ENCODE measurements at regions not wholly inside any gene's neighbourhood (a gene's known extent, or its start where the extent isn't known, plus 50 kb on each side); places are given as distances from the start of the nearest gene placed in this dataset.
A peak's percentile ranks its signal among the peaks of the same experiment; 100 is the strongest.

DNA sequence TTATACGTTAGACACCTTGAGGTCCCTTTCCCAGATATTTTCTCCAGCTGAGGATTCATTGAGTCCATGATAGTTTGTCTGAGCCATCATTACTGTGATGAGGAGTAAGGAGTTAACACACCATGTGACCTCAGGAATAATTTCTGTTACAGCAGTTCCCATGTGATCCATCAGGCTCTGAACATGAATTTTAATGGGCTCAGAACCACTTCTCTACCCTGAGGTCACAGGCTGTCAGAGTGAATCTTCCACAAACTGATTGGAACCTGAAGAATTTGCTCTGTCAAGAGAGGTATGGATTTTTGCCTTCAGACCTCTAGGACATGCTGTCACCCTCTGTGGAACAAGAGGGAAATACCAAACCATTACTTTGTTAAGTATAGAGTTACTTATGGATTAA is 81.0 kb downstream of the NTMT2 start:
- DNase-seq = no peak
- H3K27ac ChIP-seq = no peak overlapping the region
- WGBS, 2 donors = 93 to 95% methylated on average over 1 of the region's 1 CpG
- intact Hi-C loops (cut with DNase I; ENCODE audit: low total_unique reads) = no loop called here
- no peak for TF ChIP-seq POLR2A (IDR thresholded peaks at IDR 0.05)
- TF ChIP-seq, protein P1, sequence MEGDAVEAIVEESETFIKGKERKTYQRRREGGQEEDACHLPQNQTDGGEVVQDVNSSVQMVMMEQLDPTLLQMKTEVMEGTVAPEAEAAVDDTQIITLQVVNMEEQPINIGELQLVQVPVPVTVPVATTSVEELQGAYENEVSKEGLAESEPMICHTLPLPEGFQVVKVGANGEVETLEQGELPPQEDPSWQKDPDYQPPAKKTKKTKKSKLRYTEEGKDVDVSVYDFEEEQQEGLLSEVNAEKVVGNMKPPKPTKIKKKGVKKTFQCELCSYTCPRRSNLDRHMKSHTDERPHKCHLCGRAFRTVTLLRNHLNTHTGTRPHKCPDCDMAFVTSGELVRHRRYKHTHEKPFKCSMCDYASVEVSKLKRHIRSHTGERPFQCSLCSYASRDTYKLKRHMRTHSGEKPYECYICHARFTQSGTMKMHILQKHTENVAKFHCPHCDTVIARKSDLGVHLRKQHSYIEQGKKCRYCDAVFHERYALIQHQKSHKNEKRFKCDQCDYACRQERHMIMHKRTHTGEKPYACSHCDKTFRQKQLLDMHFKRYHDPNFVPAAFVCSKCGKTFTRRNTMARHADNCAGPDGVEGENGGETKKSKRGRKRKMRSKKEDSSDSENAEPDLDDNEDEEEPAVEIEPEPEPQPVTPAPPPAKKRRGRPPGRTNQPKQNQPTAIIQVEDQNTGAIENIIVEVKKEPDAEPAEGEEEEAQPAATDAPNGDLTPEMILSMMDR (IDR thresholded peaks at IDR 0.05) = no peak
- no peaks in the 10 kb centered on the region for H3K4me1 ChIP-seq
- no peaks in the 10 kb centered on the region for H3K27me3 ChIP-seq
- no peak overlapping the region for H3K4me3 ChIP-seq
- H3K9me3 ChIP-seq = no peaks in the 10 kb centered on the region
- H3K36me3 ChIP-seq (ENCODE audit: low read depth, missing control alignments) = no peaks in the 10 kb centered on the region

GRCh38 chr1:170230323-170230722 is 84.6 kb downstream of the NTMT2 start:
- WGBS, 2 donors = 87 to 96% methylated on average over 1 of the region's 1 CpG
- TF ChIP-seq, protein P1 (IDR thresholded peaks at IDR 0.05) = no peak
- no peak for TF ChIP-seq POLR2A (IDR thresholded peaks at IDR 0.05)
- H3K4me1 ChIP-seq = no peaks in the 10 kb centered on the region
- H3K9me3 ChIP-seq = no peaks in the 10 kb centered on the region
- H3K36me3 ChIP-seq (ENCODE audit: low read depth, missing control alignments) = no peaks in the 10 kb centered on the region
- H3K27me3 ChIP-seq = no peaks in the 10 kb centered on the region
- no peak for DNase-seq
- intact Hi-C loops (cut with DNase I; ENCODE audit: low total_unique reads) = no loop called here
- H3K4me3 ChIP-seq = no peak overlapping the region
- no peak overlapping the region for H3K27ac ChIP-seq

- intact Hi-C loops (cut with DNase I; ENCODE audit: low total_unique reads) = no loop called here
- H3K27me3 ChIP-seq = no peaks in the 10 kb centered on the region
- no peaks in the 10 kb centered on the region for H3K4me1 ChIP-seq
- TF ChIP-seq POLR2A (IDR thresholded peaks at IDR 0.05) = no peak
- TF ChIP-seq, protein P1 (IDR thresholded peaks at IDR 0.05) = no peak
- H3K9me3 ChIP-seq = no peaks in the 10 kb centered on the region
- WGBS, 2 donors = 47 to 69% methylated on average over 1 of the region's 1 CpG
- H3K36me3 ChIP-seq (ENCODE audit: low read depth, missing control alignments) = no peaks in the 10 kb centered on the region
- no peak overlapping the region for H3K4me3 ChIP-seq
- no peak overlapping the region for H3K27ac ChIP-seq
- DNase-seq = no peak
These were observed 85.9 kb downstream of the NTMT2 start for GRCh38 chr1:170231662-170232061.

GRCh38 chr1:170238704-170239391 is 93.1 kb downstream of the NTMT2 start:
- H3K4me1 ChIP-seq = peaks cover 13% of the 10 kb centered on the region
- intact Hi-C loops (cut with DNase I; ENCODE audit: low total_unique reads) = no loop called here
- no peak overlapping the region for H3K4me3 ChIP-seq
- no peaks in the 10 kb centered on the region for H3K36me3 ChIP-seq (ENCODE audit: low read depth, missing control alignments)
- 63 to 67% methylated on average over 7 of the region's 7 CpGs for WGBS, 2 donors
- peak overlapping the region in 1 of 2 donors; percentile 53 for H3K27ac ChIP-seq
- no peak for DNase-seq
- no peak for TF ChIP-seq POLR2A (IDR thresholded peaks at IDR 0.05)
- TF ChIP-seq, protein P1 (IDR thresholded peaks at IDR 0.05) = no peak
- H3K9me3 ChIP-seq = no peaks in the 10 kb centered on the region
- H3K27me3 ChIP-seq = no peaks in the 10 kb centered on the region

GRCh38 chr1:170239445-170239844 is 93.7 kb downstream of the NTMT2 start:
- no peak for DNase-seq
- Histone ChIP-seq H3K4me3 (no peak overlapping the region), H3K27ac (peak overlapping the region in 1 of 2 donors; percentile 53), H3K9me3 (no peaks in the 10 kb centered on the region), H3K27me3 (no peaks in the 10 kb centered on the region), H3K4me1 (peaks cover 13% of the 10 kb centered on the region), H3K36me3 (ENCODE audit: low read depth, missing control alignments) (no peaks in the 10 kb centered on the region)
- WGBS, 2 donors = 38 to 48% methylated on average over 3 of the region's 3 CpGs
- TF ChIP-seq, protein P1 (IDR thresholded peaks at IDR 0.05) = no peak
- TF ChIP-seq POLR2A (IDR thresholded peaks at IDR 0.05) = no peak
- intact Hi-C loops (cut with DNase I; ENCODE audit: low total_unique reads) = no loop called here
